ENCODE measurements at regions not wholly inside any gene's neighbourhood (a gene's known extent, or its start where the extent isn't known, plus 50 kb on each side); places are given as distances from the start of the nearest gene placed in this dataset.

DNA sequence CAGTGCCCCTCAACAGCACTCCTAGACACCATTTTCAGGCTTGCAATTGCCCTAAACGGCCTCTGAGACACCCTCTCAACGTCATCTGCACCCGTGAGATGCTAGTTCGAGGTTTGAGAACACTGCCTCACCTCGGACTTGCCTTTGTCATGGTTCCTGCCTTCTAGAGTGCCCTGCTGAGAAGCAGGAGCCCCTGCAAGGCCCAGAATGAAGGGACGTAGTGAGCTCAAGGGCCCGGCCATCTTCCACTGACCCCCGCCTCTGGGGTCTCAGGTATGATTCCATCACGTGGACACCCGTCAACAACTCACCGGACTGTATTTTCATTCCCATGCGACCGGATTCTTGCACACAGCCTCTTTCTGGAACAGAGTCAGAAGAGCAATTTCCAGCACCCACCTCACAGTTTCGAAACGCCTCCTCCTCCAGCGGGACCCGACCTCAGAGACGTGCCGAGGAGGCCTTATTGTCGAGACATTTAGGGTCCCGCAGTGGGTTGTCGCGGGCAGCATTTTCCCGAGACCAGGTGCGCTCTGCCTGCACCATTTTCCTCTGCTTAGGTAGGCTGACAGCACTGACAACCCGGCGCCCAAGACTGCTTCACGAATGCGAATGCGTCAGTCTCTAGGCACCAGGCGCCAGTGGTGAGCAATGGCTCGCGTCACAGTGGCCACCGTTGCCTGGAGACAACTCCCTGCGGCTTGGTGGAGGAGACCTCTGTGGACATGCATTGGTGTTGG, 999.9 kb downstream of the KCNJ18 start:
- no peak for TF ChIP-seq POLR2AphosphoS5 (IDR thresholded peaks at IDR 0.05)
- no peak for TF ChIP-seq CTCF (IDR thresholded peaks at IDR 0.05 in 8 of 11, conservative IDR thresholded peaks at IDR 0.05 in 3 of 11)
